ENCODE measurements at regions not wholly inside any gene's neighbourhood (a gene's known extent, or its start where the extent isn't known, plus 50 kb on each side); places are given as distances from the start of the nearest gene placed in this dataset.

DNA sequence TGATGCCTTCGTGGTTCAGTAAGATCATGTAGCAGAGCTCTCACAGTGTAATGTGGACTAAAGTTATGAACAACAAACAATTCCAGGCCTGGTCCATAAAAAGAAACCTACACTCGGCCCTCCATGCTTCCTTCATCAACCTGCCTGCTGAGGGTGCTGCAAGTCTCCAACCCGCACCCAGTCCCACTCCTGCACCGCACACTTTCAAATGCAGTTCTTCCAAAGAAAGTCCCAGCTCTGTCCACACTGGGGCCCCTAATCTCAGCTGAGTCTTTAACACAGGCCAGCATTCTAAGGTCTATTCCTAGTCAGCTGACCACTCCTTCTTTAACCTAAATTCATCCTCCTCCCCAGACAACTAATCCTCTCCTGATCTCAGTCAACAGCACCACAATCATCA is 71.5 kb upstream of the NR5A2 start:
- TF ChIP-seq POLR2A (IDR thresholded peaks at IDR 0.05), result no peak
- TF ChIP-seq, protein P1, sequence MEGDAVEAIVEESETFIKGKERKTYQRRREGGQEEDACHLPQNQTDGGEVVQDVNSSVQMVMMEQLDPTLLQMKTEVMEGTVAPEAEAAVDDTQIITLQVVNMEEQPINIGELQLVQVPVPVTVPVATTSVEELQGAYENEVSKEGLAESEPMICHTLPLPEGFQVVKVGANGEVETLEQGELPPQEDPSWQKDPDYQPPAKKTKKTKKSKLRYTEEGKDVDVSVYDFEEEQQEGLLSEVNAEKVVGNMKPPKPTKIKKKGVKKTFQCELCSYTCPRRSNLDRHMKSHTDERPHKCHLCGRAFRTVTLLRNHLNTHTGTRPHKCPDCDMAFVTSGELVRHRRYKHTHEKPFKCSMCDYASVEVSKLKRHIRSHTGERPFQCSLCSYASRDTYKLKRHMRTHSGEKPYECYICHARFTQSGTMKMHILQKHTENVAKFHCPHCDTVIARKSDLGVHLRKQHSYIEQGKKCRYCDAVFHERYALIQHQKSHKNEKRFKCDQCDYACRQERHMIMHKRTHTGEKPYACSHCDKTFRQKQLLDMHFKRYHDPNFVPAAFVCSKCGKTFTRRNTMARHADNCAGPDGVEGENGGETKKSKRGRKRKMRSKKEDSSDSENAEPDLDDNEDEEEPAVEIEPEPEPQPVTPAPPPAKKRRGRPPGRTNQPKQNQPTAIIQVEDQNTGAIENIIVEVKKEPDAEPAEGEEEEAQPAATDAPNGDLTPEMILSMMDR (IDR thresholded peaks at IDR 0.05), result peak in 4 of 7 experiments; percentile 38 to 68 (median 52)
- H3K36me3 ChIP-seq (replicated peaks in 1 of 2; ENCODE audit: insufficient read depth in 1 of 2, low read depth in 2 of 2), result no peaks in the 10 kb centered on the region
- peak; percentile 57 for ATAC-seq
- no peak overlapping the region for H3K4me3 ChIP-seq
- H3K9me3 ChIP-seq, result no peaks in the 10 kb centered on the region
- peaks cover 31% of the 10 kb centered on the region for H3K4me1 ChIP-seq
- intact Hi-C loops (cut with DNase I), result loop anchor here (10.0 kb wide), 1 partner anchor 559 kb away; no protein-coding TSS in a partner anchor
- no peaks in the 10 kb centered on the region for H3K27me3 ChIP-seq
- WGBS, 2 donors, result 30 to 32% methylated on average over 3 to 4 of the region's 4 CpGs
- DNase-seq, result peak; percentile 54 to 72 (median 56)
- peak overlapping the region; percentile 39 to 75 (median 70) for H3K27ac ChIP-seq

DNA sequence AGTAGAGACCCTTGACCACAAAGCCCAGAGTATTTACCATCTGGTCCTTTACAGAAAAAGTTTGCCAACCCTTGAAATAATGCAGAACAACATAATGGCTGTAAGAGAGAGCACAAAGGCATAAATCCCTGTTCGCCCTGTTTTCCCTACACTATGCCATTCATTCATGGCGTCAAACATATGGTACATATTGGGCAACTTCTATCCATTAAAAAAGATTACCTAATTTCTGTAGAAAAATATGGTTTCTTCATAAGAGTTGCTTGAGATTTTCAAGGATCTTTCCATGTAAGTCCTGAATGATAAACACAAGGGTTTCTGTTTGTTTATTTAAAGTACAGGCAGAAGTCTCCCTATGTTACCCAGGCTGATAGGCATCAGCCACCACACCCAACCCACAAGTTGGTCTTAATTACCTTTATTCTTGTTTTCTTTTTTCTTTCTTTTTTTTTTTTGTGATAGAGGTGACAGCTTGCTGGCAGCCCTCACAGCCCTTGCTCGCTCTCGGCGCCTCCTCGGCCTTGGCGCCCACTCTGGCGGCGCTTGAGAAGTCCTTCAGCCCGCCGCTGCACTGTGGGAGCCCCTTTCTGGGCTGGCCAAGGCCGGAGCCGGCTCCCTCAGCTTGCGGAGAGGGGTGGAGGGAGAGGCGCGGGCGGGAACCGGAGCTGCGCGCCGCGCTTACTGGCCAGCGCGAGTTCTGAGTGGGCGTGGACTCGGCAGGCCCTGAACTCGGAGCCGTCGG is 68.3 kb upstream of the NR5A2 start:
- no peak for TF ChIP-seq POLR2A (IDR thresholded peaks at IDR 0.05)
- TF ChIP-seq, protein P1 (IDR thresholded peaks at IDR 0.05), result no peak
- Histone ChIP-seq H3K27me3 (no peaks in the 10 kb centered on the region), H3K36me3 (replicated peaks in 1 of 2; ENCODE audit: insufficient read depth in 1 of 2, low read depth in 2 of 2) (no peaks in the 10 kb centered on the region), H3K27ac (no peak overlapping the region), H3K4me1 (peaks cover 23% of the 10 kb centered on the region), H3K9me3 (no peaks in the 10 kb centered on the region), H3K4me3 (no peak overlapping the region)
- intact Hi-C loops (cut with DNase I), result loop anchor here (10.0 kb wide), 1 partner anchor 556 kb away; no protein-coding TSS in a partner anchor
- ATAC-seq (no peak), DNase-seq (no peak)
- 95 to 98% methylated on average over 14 to 26 of the region's 29 CpGs for WGBS, 2 donors

DNA sequence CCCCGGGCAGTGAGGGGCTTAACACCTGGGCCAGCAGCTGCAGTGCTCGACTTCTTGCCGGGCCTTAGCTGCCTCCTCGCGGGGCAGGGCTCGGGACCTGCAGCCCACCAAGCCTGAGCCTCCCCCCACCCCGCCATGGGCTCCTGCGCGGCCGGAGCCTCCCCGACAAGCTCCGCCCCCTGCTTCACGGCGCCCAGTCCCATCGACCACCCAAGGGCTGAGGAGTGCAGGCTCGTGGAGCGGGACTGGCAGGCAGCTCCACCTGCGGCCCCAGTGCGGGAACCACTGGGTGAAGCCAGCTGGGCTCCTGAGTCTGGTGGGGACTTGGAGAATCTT is 67.8 kb upstream of the NR5A2 start:
- DNase-seq, result no peak
- TF ChIP-seq, protein P1 (IDR thresholded peaks at IDR 0.05), result no peak
- TF ChIP-seq POLR2A (IDR thresholded peaks at IDR 0.05), result no peak
- H3K9me3 ChIP-seq, result no peaks in the 10 kb centered on the region
- 95% methylated on average over 5 of the region's 19 CpGs; no CpG with 5 or more reads in 1 of the 2 donors for WGBS, 2 donors
- H3K4me3 ChIP-seq, result no peak overlapping the region
- H3K4me1 ChIP-seq, result peaks cover 17% of the 10 kb centered on the region
- no peaks in the 10 kb centered on the region for H3K36me3 ChIP-seq (replicated peaks in 1 of 2; ENCODE audit: insufficient read depth in 1 of 2, low read depth in 2 of 2)
- no peaks in the 10 kb centered on the region for H3K27me3 ChIP-seq
- no peak for ATAC-seq
- no peak overlapping the region for H3K27ac ChIP-seq
- intact Hi-C loops (cut with DNase I), result loop anchor here (10.0 kb wide), 1 partner anchor 555 kb away; no protein-coding TSS in a partner anchor

DNA sequence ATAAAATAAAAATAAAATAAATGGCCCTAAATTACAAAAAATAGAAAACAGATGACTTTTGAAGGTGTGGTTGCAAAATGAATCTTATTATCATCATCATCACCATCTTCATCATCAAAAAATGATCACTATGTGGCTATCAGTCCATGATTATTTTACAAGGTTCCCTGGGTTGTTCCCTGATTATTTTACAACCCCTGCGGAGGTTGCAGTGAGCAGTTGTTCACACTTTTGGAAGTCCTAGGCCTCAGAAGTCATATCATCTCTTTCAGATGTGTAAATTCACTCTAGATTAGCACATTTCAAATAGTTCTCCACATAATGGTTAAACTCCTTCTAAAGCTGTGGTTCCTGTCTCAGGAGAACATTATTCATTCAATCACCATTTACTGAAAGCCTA is 57.4 kb upstream of the NR5A2 start:
- no peak for DNase-seq
- intact Hi-C loops (cut with DNase I), result no loop called here
- WGBS, 2 donors, result 93 to 100% methylated on average over 1 of the region's 1 CpG
- no peaks in the 10 kb centered on the region for H3K9me3 ChIP-seq
- TF ChIP-seq POLR2A (IDR thresholded peaks at IDR 0.05), result no peak
- TF ChIP-seq, protein P1 (IDR thresholded peaks at IDR 0.05), result no peak
- no peaks in the 10 kb centered on the region for H3K36me3 ChIP-seq (replicated peaks in 1 of 2; ENCODE audit: insufficient read depth in 1 of 2, low read depth in 2 of 2)
- ATAC-seq, result no peak
- no peaks in the 10 kb centered on the region for H3K4me1 ChIP-seq
- no peak overlapping the region for H3K27ac ChIP-seq
- no peaks in the 10 kb centered on the region for H3K27me3 ChIP-seq
- H3K4me3 ChIP-seq, result no peak overlapping the region
